ENCODE measurements at regions not wholly inside any gene's neighbourhood (a gene's known extent, or its start where the extent isn't known, plus 50 kb on each side); places are given as distances from the start of the nearest gene placed in this dataset.

GRCh38 chr3:63030666-63031065 lies 155.4 kb upstream of the CADPS start:
- H3K4me1 Mint-ChIP-seq (ENCODE audit: low read depth), result no peaks in the 10 kb centered on the region
- no peak overlapping the region for H3K27ac Mint-ChIP-seq
- no peak for ATAC-seq (ENCODE audit: poor library complexity)
- no peak for DNase-seq
- ChIA-PET CTCF (no interaction called here), POLR2A (no interaction called here)
- intact Hi-C loops (cut with DNase I, micrococcal nuclease), result no loop called here
- no peaks in the 10 kb centered on the region for H3K27me3 Mint-ChIP-seq
- H3K9me3 Mint-ChIP-seq, result peaks cover 7% of the 10 kb centered on the region
- Histone ChIP-seq H3K4me1 (ENCODE audit: insufficient read depth, low read length) (no peaks in the 10 kb centered on the region), H3K27me3 (ENCODE audit: control insufficient read depth in 1 of 2, insufficient read depth in 2 of 2, low read length in 2 of 2) (no peaks in the 10 kb centered on the region), H3K9me3 (ENCODE audit: control insufficient read depth in 1 of 2, insufficient read depth in 1 of 2, low read length in 2 of 2) (peaks cover 0 to 12% of the 10 kb centered on the region in 2 experiments), H3K36me3 (ENCODE audit: insufficient read depth, low read length) (no peaks in the 10 kb centered on the region), H3K4me3 (ENCODE audit: low read length) (no peak overlapping the region), H3K27ac (ENCODE audit: low read depth in 1 of 2, low read length in 2 of 2) (no peak overlapping the region)
- H3K4me3 Mint-ChIP-seq, result no peak overlapping the region
- TF ChIP-seq, protein P1, sequence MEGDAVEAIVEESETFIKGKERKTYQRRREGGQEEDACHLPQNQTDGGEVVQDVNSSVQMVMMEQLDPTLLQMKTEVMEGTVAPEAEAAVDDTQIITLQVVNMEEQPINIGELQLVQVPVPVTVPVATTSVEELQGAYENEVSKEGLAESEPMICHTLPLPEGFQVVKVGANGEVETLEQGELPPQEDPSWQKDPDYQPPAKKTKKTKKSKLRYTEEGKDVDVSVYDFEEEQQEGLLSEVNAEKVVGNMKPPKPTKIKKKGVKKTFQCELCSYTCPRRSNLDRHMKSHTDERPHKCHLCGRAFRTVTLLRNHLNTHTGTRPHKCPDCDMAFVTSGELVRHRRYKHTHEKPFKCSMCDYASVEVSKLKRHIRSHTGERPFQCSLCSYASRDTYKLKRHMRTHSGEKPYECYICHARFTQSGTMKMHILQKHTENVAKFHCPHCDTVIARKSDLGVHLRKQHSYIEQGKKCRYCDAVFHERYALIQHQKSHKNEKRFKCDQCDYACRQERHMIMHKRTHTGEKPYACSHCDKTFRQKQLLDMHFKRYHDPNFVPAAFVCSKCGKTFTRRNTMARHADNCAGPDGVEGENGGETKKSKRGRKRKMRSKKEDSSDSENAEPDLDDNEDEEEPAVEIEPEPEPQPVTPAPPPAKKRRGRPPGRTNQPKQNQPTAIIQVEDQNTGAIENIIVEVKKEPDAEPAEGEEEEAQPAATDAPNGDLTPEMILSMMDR (IDR thresholded peaks at IDR 0.05), result no peak
- no peaks in the 10 kb centered on the region for H3K36me3 Mint-ChIP-seq (ENCODE audit: low read depth)

- Mint-ChIP-seq H3K9me3 (peaks cover 7% of the 10 kb centered on the region), H3K27ac (no peak overlapping the region), H3K4me3 (no peak overlapping the region), H3K4me1 (ENCODE audit: low read depth) (no peaks in the 10 kb centered on the region), H3K36me3 (ENCODE audit: low read depth) (no peaks in the 10 kb centered on the region), H3K27me3 (no peaks in the 10 kb centered on the region)
- Histone ChIP-seq H3K27ac (ENCODE audit: low read depth in 1 of 2, low read length in 2 of 2) (no peak overlapping the region), H3K4me1 (ENCODE audit: insufficient read depth, low read length) (no peaks in the 10 kb centered on the region), H3K9me3 (ENCODE audit: control insufficient read depth in 1 of 2, insufficient read depth in 1 of 2, low read length in 2 of 2) (no peaks in the 10 kb centered on the region), H3K27me3 (ENCODE audit: control insufficient read depth in 1 of 2, insufficient read depth in 2 of 2, low read length in 2 of 2) (no peaks in the 10 kb centered on the region), H3K4me3 (ENCODE audit: low read length) (no peak overlapping the region), H3K36me3 (ENCODE audit: insufficient read depth, low read length) (no peaks in the 10 kb centered on the region)
- no peak for DNase-seq
- no peak for ATAC-seq (ENCODE audit: poor library complexity)
- CTCF ChIA-PET, result no interaction called here
- POLR2A ChIA-PET, result no interaction called here
- TF ChIP-seq, protein P1 (IDR thresholded peaks at IDR 0.05), result no peak
- intact Hi-C loops (cut with DNase I, micrococcal nuclease), result no loop called here
Measured at GRCh38 chr3:63032881-63033280, 157.7 kb upstream of the CADPS start.

GRCh38 chr3:63034101-63034500 lies 158.9 kb upstream of the CADPS start:
- no peak overlapping the region for H3K4me3 ChIP-seq (ENCODE audit: low read length)
- Mint-ChIP-seq H3K9me3 (peaks cover 9% of the 10 kb centered on the region), H3K4me1 (ENCODE audit: low read depth) (no peaks in the 10 kb centered on the region), H3K27me3 (no peaks in the 10 kb centered on the region), H3K27ac (no peak overlapping the region), H3K4me3 (no peak overlapping the region), H3K36me3 (ENCODE audit: low read depth) (no peaks in the 10 kb centered on the region)
- intact Hi-C loops (cut with DNase I, micrococcal nuclease), result no loop called here
- ChIA-PET CTCF (no interaction called here), POLR2A (no interaction called here)
- no peaks in the 10 kb centered on the region for H3K9me3 ChIP-seq (ENCODE audit: control insufficient read depth in 1 of 2, insufficient read depth in 1 of 2, low read length in 2 of 2)
- H3K27ac ChIP-seq (ENCODE audit: low read depth in 1 of 2, low read length in 2 of 2), result no peak overlapping the region
- TF ChIP-seq, protein P1 (IDR thresholded peaks at IDR 0.05), result no peak
- no peaks in the 10 kb centered on the region for H3K27me3 ChIP-seq (ENCODE audit: control insufficient read depth in 1 of 2, insufficient read depth in 2 of 2, low read length in 2 of 2)
- ATAC-seq (ENCODE audit: poor library complexity) (no peak), DNase-seq (no peak)
- no peaks in the 10 kb centered on the region for H3K4me1 ChIP-seq (ENCODE audit: insufficient read depth, low read length)
- H3K36me3 ChIP-seq (ENCODE audit: insufficient read depth, low read length), result no peaks in the 10 kb centered on the region
